Neural cell (in vitro differentiated cells): ENCODE measurements at regions not wholly inside any gene's neighbourhood (a gene's known extent, or its start where the extent isn't known, plus 50 kb on each side); places are given as distances from the start of the nearest gene placed in this dataset.

Experiments used
- CTCF ChIP-seq: fragments of 450-650 bp; IDR thresholded peaks from 2 replicates; pipeline ENCODE4 v1.5.1; 2014; ENCODE audit warnings: antibody characterized with exemption, mild to moderate bottlenecking, moderate library complexity; ENCODE audit not compliant: poor library complexity, severe bottlenecking
- EP300 ChIP-seq: fragments of 450-650 bp; conservative IDR thresholded peaks from 2 replicates; pipeline ENCODE4 v1.6.1; 2014; ENCODE audit warnings: antibody characterized with exemption, mild to moderate bottlenecking, moderate library complexity; ENCODE audit not compliant: poor library complexity, severe bottlenecking
- EZH2 ChIP-seq: fragments of 200-600, 300-800 bp; shearing (Covaris generic), sonication (generic); IDR thresholded peaks from 2 replicates; pipeline ENCODE4 v1.6.1; 2014; ENCODE audit warnings: antibody characterized with exemption, low read length, borderline replicate concordance, mild to moderate bottlenecking; ENCODE audit not compliant: insufficient read depth, poor library complexity, severe bottlenecking
- MXI1 ChIP-seq: fragments of 450-650 bp; conservative IDR thresholded peaks from 2 replicates; pipeline ENCODE4 v1.6.1; 2014; ENCODE audit warnings: antibody characterized with exemption, mild to moderate bottlenecking; ENCODE audit not compliant: poor library complexity, severe bottlenecking
- POLR2AphosphoS5 ChIP-seq: IDR thresholded peaks from 2 replicates; pipeline ENCODE4 v1.6.1; 2012
- RAD21 ChIP-seq: fragments of 450-650 bp; conservative IDR thresholded peaks from 2 replicates; pipeline ENCODE4 v1.6.1; 2014; ENCODE audit warnings: antibody characterized with exemption, mild to moderate bottlenecking, moderate library complexity
- REST ChIP-seq: IDR thresholded peaks from 2 replicates; pipeline ENCODE4 v1.6.1; 2012; ENCODE audit warnings: borderline replicate concordance
- SMC3 ChIP-seq: fragments of 450-650 bp; conservative IDR thresholded peaks from 2 replicates; pipeline ENCODE4 v1.6.1; 2014; ENCODE audit warnings: antibody characterized with exemption, mild to moderate bottlenecking, moderate library complexity; ENCODE audit not compliant: poor library complexity
- TAF1 ChIP-seq: IDR thresholded peaks from 2 replicates; pipeline ENCODE4 v1.6.1; 2012; ENCODE audit warnings: low read depth

GRCh38 chr1:182262425-182262824, 129.2 kb downstream of the GLUL start:
- TF ChIP-seq MXI1 (no peak), CTCF (no peak), TAF1 (no peak), POLR2AphosphoS5 (no peak), SMC3 (no peak), RAD21 (no peak), EZH2 (no peak), REST (no peak), EP300 (no peak)
